ENCODE measurements at regions not wholly inside any gene's neighbourhood (a gene's known extent, or its start where the extent isn't known, plus 50 kb on each side); places are given as distances from the start of the nearest gene placed in this dataset.

DNA sequence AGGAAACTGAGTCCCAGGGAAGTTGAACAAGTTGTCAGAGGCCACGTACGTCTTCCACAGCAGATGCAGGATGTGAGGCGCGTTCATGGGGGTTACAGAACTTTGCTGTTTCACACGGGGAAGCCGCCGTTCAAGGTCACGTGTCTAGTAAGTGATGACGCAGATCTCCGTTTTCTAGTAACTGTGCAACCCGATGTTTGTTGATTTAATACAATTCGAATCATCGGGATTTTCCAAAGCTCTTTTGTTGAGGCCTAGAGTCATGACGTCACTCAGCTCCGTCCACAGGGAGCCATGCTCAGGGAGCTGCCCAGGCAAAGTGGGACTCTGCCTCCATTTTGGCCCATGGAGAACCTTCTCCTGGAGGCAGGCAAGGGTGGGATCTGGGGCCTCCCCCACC, 1121.8 kb downstream of the TBC1D22A start:
- no peaks in the 10 kb centered on the region for H3K9me3 ChIP-seq
- 87 to 91% (median 91%) methylated on average over 15 of the region's 15 CpGs for WGBS, 3 donors
- DNase-seq (no peak), ATAC-seq (no peak)
- no peaks in the 10 kb centered on the region for H3K4me1 ChIP-seq
- H3K27me3 ChIP-seq (ENCODE audit: insufficient read depth in 3 of 3, low read length in 2 of 3) = peaks cover 0 to 4% (median 2%) of the 10 kb centered on the region in 3 donors
- TF ChIP-seq, protein P1, sequence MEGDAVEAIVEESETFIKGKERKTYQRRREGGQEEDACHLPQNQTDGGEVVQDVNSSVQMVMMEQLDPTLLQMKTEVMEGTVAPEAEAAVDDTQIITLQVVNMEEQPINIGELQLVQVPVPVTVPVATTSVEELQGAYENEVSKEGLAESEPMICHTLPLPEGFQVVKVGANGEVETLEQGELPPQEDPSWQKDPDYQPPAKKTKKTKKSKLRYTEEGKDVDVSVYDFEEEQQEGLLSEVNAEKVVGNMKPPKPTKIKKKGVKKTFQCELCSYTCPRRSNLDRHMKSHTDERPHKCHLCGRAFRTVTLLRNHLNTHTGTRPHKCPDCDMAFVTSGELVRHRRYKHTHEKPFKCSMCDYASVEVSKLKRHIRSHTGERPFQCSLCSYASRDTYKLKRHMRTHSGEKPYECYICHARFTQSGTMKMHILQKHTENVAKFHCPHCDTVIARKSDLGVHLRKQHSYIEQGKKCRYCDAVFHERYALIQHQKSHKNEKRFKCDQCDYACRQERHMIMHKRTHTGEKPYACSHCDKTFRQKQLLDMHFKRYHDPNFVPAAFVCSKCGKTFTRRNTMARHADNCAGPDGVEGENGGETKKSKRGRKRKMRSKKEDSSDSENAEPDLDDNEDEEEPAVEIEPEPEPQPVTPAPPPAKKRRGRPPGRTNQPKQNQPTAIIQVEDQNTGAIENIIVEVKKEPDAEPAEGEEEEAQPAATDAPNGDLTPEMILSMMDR (IDR thresholded peaks at IDR 0.05) = no peak
- H3K4me3 ChIP-seq = no peak overlapping the region
- no peaks in the 10 kb centered on the region for H3K36me3 ChIP-seq (ENCODE audit: insufficient read depth in 1 of 2, low read depth in 1 of 2)
- no peak overlapping the region for H3K27ac ChIP-seq
- intact Hi-C loops (cut with DNase I) = no loop called here

- Histone ChIP-seq H3K36me3 (ENCODE audit: insufficient read depth in 1 of 2, low read depth in 1 of 2) (no peaks in the 10 kb centered on the region), H3K27ac (no peak overlapping the region), H3K9me3 (no peaks in the 10 kb centered on the region), H3K4me1 (no peaks in the 10 kb centered on the region), H3K27me3 (ENCODE audit: insufficient read depth in 3 of 3, low read length in 2 of 3) (peaks cover 0 to 4% (median 3%) of the 10 kb centered on the region in 3 donors), H3K4me3 (no peak overlapping the region)
- TF ChIP-seq, protein P1 (IDR thresholded peaks at IDR 0.05) = no peak
- 93 to 95% (median 94%) methylated on average over 12 of the region's 12 CpGs for WGBS, 3 donors
- intact Hi-C loops (cut with DNase I) = no loop called here
- DNase-seq (no peak), ATAC-seq (no peak)
Observed at GRCh38 chr22:47883757-47884156, 1121.3 kb downstream of the TBC1D22A start.

DNA sequence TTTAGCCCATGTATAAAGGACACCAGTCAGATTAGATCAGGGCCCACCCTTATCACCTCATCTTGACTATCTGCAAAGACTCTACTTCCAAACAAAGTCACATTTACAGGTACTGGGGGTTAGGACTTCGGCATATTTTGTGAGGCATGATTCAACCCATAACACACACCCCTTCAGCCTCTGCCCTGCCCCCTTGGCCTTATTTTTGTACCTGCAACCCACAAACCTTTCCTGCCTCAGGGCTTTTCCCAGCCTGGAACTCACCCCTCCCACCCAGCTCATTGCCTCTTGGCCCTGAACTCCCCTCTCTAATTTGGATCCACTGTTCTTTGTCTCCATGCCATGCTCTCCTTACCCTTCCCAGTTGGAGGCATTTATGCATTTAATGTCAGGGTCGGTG, 1116.9 kb downstream of the TBC1D22A start:
- DNase-seq = no peak
- TF ChIP-seq, protein P1 (IDR thresholded peaks at IDR 0.05) = no peak
- no peaks in the 10 kb centered on the region for H3K9me3 ChIP-seq

GRCh38 chr22:47878460-47878859, 1116.0 kb downstream of the TBC1D22A start:
- DNase-seq = no peak
- Histone ChIP-seq H3K27me3 (ENCODE audit: insufficient read depth in 3 of 3, low read length in 2 of 3) (peaks cover 0 to 13% (median 5%) of the 10 kb centered on the region in 3 donors), H3K27ac (no peak overlapping the region), H3K36me3 (ENCODE audit: insufficient read depth in 1 of 2, low read depth in 1 of 2) (no peaks in the 10 kb centered on the region), H3K9me3 (no peaks in the 10 kb centered on the region), H3K4me1 (no peaks in the 10 kb centered on the region), H3K4me3 (no peak overlapping the region)
- no peak for ATAC-seq
- TF ChIP-seq, protein P1 (IDR thresholded peaks at IDR 0.05) = no peak
- intact Hi-C loops (cut with DNase I) = no loop called here
- WGBS, 3 donors = 54 to 58% (median 57%) methylated on average over 5 of the region's 5 CpGs

More for the DNA sequence above, 1116.9 kb downstream of the TBC1D22A start:
- WGBS, 3 donors = 89 to 93% (median 89%) methylated on average over 2 of the region's 2 CpGs
- H3K36me3 ChIP-seq (ENCODE audit: insufficient read depth in 1 of 2, low read depth in 1 of 2) = no peaks in the 10 kb centered on the region
- no peak overlapping the region for H3K4me3 ChIP-seq
- intact Hi-C loops (cut with DNase I) = no loop called here
- no peaks in the 10 kb centered on the region for H3K4me1 ChIP-seq
- ATAC-seq = no peak
- no peak overlapping the region for H3K27ac ChIP-seq
- H3K27me3 ChIP-seq (ENCODE audit: insufficient read depth in 3 of 3, low read length in 2 of 3) = peaks cover 0 to 13% (median 5%) of the 10 kb centered on the region in 3 donors

Data from psoas muscle (tissue), 7 donors.